Central memory CD8-positive, alpha-beta T cell (primary cell): ENCODE measurements at regions not wholly inside any gene's neighbourhood (a gene's known extent, or its start where the extent isn't known, plus 50 kb on each side); places are given as distances from the start of the nearest gene placed in this dataset.

Experiments used
- ATAC-seq: fragments of 150-1000 bp; cut with Tn5 transposase; replicated peaks from 2 replicates; pipeline ENCODE4 v1.10.0; 2022; ENCODE audit warnings: mild to moderate bottlenecking, moderate FRiP score, moderate number of reproducible peaks; ENCODE audit not compliant: poor library complexity, severe bottlenecking; ENCODE audit errors: extremely low read depth
- DNase-seq, 2 donors: peaks; one replicate each; pipeline ENCODE4 v3.0.0; 2021; ENCODE audit warnings: low spot score in 2 of 2
- H3K27ac Mint-ChIP-seq: one replicate; pipeline ENCODE4 v1.8.0; 2022; ENCODE audit warnings: low read depth, mild to moderate bottlenecking, moderate library complexity, mixed read lengths
- H3K27me3 Mint-ChIP-seq: one replicate; pipeline ENCODE4 v1.8.0; 2022; ENCODE audit warnings: mixed read lengths
- H3K36me3 Mint-ChIP-seq: one replicate; pipeline ENCODE4 v1.8.0; 2022; ENCODE audit warnings: mild to moderate bottlenecking, moderate library complexity, mixed read lengths; ENCODE audit not compliant: insufficient read depth
- H3K4me1 Mint-ChIP-seq: one replicate; pipeline ENCODE4 v1.8.0; 2022; ENCODE audit warnings: mixed read lengths
- H3K4me3 Mint-ChIP-seq: one replicate; pipeline ENCODE4 v1.8.0; 2022; ENCODE audit warnings: mild to moderate bottlenecking, moderate library complexity, mixed read lengths
- H3K9me3 Mint-ChIP-seq: one replicate; pipeline ENCODE4 v1.8.0; 2022; ENCODE audit warnings: mixed read lengths

GRCh38 chr5:175603987-175604739 lies 53.7 kb upstream of the HRH2 start:
- no peak for DNase-seq
- ATAC-seq = no peak
- Mint-ChIP-seq H3K4me3 (no peak overlapping the region), H3K9me3 (peaks cover 5% of the 10 kb centered on the region), H3K4me1 (no peaks in the 10 kb centered on the region), H3K27ac (no peak overlapping the region), H3K27me3 (peaks cover 37% of the 10 kb centered on the region), H3K36me3 (no peaks in the 10 kb centered on the region)

GRCh38 chr5:175606409-175606808 lies 51.5 kb upstream of the HRH2 start:
- DNase-seq (no peak), ATAC-seq (no peak)
- H3K4me3 Mint-ChIP-seq = no peak overlapping the region
- H3K4me1 Mint-ChIP-seq = peaks cover 4% of the 10 kb centered on the region
- peaks cover 5% of the 10 kb centered on the region for H3K9me3 Mint-ChIP-seq
- peaks cover 2% of the 10 kb centered on the region for H3K36me3 Mint-ChIP-seq
- no peak overlapping the region for H3K27ac Mint-ChIP-seq
- peaks cover 59% of the 10 kb centered on the region for H3K27me3 Mint-ChIP-seq
